ENCODE measurements at regions not wholly inside any gene's neighbourhood (a gene's known extent, or its start where the extent isn't known, plus 50 kb on each side); places are given as distances from the start of the nearest gene placed in this dataset.

DNA sequence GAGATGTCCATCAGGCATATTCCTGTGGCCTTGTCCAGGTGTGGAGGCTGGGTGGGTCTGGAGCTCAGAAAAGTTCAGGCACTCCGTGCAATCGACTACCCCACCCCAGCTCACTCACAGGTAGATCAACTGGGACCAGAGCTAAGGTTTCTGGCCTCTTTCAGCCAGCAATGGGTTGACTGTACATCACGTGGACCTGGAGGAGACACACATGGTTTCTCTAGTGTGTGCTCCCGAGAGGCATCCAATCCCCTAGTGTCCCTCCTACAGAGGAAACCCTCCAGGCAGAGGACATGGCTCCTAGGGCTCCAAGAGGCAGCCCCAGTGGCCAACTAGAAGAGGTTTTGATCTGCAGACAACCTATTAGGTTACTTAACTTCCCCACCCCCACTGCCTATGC lies 119.5 kb upstream of the RGS6 start:
- TF ChIP-seq TAF1 (IDR thresholded peaks at IDR 0.05; ENCODE audit: borderline replicate concordance, insufficient read depth, low read length), result no peak
- no peak for TF ChIP-seq SIN3A (IDR thresholded peaks at IDR 0.05; ENCODE audit: borderline replicate concordance, insufficient read depth, low read length)
- TF ChIP-seq POLR2AphosphoS5 (IDR thresholded peaks at IDR 0.05; ENCODE audit: low read depth, low read length), result no peak
- TF ChIP-seq, protein P1, sequence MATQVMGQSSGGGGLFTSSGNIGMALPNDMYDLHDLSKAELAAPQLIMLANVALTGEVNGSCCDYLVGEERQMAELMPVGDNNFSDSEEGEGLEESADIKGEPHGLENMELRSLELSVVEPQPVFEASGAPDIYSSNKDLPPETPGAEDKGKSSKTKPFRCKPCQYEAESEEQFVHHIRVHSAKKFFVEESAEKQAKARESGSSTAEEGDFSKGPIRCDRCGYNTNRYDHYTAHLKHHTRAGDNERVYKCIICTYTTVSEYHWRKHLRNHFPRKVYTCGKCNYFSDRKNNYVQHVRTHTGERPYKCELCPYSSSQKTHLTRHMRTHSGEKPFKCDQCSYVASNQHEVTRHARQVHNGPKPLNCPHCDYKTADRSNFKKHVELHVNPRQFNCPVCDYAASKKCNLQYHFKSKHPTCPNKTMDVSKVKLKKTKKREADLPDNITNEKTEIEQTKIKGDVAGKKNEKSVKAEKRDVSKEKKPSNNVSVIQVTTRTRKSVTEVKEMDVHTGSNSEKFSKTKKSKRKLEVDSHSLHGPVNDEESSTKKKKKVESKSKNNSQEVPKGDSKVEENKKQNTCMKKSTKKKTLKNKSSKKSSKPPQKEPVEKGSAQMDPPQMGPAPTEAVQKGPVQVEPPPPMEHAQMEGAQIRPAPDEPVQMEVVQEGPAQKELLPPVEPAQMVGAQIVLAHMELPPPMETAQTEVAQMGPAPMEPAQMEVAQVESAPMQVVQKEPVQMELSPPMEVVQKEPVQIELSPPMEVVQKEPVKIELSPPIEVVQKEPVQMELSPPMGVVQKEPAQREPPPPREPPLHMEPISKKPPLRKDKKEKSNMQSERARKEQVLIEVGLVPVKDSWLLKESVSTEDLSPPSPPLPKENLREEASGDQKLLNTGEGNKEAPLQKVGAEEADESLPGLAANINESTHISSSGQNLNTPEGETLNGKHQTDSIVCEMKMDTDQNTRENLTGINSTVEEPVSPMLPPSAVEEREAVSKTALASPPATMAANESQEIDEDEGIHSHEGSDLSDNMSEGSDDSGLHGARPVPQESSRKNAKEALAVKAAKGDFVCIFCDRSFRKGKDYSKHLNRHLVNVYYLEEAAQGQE (IDR thresholded peaks at IDR 0.05; ENCODE audit: insufficient read depth in 1 of 2, low read depth in 2 of 2, low read length in 2 of 2), result no peak
- no peak for TF ChIP-seq FOXP2 (optimal IDR thresholded peaks at IDR 0.05; ENCODE audit: borderline replicate concordance, extremely low read depth, extremely low read length, insufficient read depth)

DNA sequence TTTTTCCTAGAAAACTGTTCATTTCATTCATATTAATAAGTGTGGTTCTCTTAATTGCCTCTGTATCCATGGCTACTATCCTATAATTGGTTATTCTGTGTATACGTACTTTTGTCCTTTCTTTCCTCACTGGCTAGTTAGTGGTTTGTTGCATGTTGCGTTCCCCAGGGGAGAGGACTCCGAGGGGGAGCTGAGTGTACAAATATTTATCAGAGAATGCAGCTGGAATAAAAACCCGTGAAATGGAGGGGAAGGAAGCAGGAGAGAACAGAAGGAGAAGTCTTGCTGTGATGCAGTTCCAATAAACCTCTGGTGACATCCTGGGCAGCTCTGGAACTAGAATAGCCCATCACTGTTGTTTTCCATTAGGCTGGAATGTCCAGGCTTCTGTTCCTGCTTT lies 117.1 kb upstream of the RGS6 start:
- TF ChIP-seq, protein P1 (IDR thresholded peaks at IDR 0.05; ENCODE audit: insufficient read depth in 1 of 2, low read depth in 2 of 2, low read length in 2 of 2), result no peak
- no peak for TF ChIP-seq POLR2AphosphoS5 (IDR thresholded peaks at IDR 0.05; ENCODE audit: low read depth, low read length)
- TF ChIP-seq TAF1 (IDR thresholded peaks at IDR 0.05; ENCODE audit: borderline replicate concordance, insufficient read depth, low read length), result no peak
- no peak for TF ChIP-seq SIN3A (IDR thresholded peaks at IDR 0.05; ENCODE audit: borderline replicate concordance, insufficient read depth, low read length)
- TF ChIP-seq FOXP2 (optimal IDR thresholded peaks at IDR 0.05; ENCODE audit: borderline replicate concordance, extremely low read depth, extremely low read length, insufficient read depth), result no peak

DNA sequence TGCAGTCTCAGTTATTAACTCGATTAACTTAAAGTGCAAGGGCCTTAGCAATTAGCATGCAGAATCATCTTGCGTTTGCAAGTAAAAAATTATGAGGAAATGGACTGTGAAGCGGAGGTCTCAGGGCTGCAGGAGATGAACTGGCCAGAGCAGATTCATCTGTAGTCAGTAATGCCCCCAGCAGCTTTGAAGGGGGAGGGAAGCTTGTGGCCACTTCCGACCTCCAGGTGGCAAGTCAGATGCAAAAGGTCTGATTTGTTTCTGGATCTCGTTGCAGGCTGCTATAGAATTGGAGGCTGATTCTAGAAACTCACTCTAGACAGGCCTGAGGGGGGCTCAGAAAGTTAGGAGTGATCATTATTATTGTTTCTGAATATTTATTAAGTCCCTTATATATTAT lies 107.4 kb upstream of the RGS6 start:
- TF ChIP-seq FOXP2 (optimal IDR thresholded peaks at IDR 0.05; ENCODE audit: borderline replicate concordance, extremely low read depth, extremely low read length, insufficient read depth) (no peak), POLR2AphosphoS5 (IDR thresholded peaks at IDR 0.05; ENCODE audit: low read depth, low read length) (no peak), TAF1 (IDR thresholded peaks at IDR 0.05; ENCODE audit: borderline replicate concordance, insufficient read depth, low read length) (no peak), SIN3A (IDR thresholded peaks at IDR 0.05; ENCODE audit: borderline replicate concordance, insufficient read depth, low read length) (no peak)
- TF ChIP-seq, protein P1 (IDR thresholded peaks at IDR 0.05; ENCODE audit: insufficient read depth in 1 of 2, low read depth in 2 of 2, low read length in 2 of 2), result no peak

DNA sequence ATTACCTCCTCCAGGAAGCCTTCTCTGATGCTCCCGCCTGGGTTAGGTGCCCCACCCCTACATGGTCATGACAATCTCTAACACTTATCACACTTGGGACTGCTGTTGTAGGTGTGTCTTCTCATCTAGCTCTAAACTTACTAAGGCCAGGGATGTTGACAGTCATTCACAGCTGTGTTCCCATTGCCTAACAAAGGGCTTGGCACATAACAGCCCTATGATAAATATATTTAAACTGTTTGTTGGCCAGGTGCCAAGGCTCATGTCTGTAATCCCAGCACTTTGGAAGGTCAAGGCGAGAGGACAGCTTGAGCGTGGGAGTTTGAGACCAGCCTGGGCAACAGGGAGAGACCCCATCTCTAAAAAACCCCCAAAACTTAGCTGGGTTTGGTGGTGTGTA lies 98.8 kb upstream of the RGS6 start:
- TF ChIP-seq TAF1 (IDR thresholded peaks at IDR 0.05; ENCODE audit: borderline replicate concordance, insufficient read depth, low read length) (no peak), POLR2AphosphoS5 (IDR thresholded peaks at IDR 0.05; ENCODE audit: low read depth, low read length) (no peak), FOXP2 (optimal IDR thresholded peaks at IDR 0.05; ENCODE audit: borderline replicate concordance, extremely low read depth, extremely low read length, insufficient read depth) (no peak), SIN3A (IDR thresholded peaks at IDR 0.05; ENCODE audit: borderline replicate concordance, insufficient read depth, low read length) (no peak)
- TF ChIP-seq, protein P1 (IDR thresholded peaks at IDR 0.05; ENCODE audit: insufficient read depth in 1 of 2, low read depth in 2 of 2, low read length in 2 of 2), result no peak
